ENCODE measurements at regions not wholly inside any gene's neighbourhood (a gene's known extent, or its start where the extent isn't known, plus 50 kb on each side); places are given as distances from the start of the nearest gene placed in this dataset.

DNA sequence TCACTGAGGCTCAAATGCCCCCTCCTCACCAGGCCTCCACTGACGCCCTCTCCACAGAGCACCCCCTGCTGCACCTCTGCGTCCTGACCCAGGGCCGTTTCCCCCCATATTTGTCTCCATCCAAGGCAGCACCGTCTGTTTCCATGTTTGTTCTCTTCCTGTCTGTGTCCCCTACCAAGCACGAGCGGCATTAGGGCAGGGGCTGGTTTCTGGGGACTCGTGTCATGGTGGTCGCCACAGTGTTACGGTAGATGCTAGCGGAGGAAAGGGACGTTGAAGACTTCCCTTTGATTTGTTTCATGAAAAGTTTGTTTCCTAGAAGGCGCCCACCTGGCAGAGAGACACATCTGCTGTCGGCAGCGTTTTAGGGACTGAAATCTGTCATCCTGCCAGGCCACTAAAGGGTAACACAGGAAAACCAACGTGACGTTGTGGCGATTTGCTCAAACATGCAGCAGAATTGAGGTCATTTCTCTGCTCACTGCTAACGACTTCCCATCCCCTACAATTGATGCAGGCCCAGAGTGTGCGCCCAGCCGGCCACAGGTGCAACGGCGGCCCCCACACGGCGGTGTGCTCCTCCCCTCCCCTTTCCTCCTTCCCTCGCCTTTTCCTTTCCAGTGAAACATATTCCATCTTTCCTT lies 79.3 kb upstream of the IRX4 start:
- no peak for DNase-seq

GRCh38 chr5:1961304-1961946 lies 78.7 kb upstream of the IRX4 start:
- peak; percentile 48 for DNase-seq

DNA sequence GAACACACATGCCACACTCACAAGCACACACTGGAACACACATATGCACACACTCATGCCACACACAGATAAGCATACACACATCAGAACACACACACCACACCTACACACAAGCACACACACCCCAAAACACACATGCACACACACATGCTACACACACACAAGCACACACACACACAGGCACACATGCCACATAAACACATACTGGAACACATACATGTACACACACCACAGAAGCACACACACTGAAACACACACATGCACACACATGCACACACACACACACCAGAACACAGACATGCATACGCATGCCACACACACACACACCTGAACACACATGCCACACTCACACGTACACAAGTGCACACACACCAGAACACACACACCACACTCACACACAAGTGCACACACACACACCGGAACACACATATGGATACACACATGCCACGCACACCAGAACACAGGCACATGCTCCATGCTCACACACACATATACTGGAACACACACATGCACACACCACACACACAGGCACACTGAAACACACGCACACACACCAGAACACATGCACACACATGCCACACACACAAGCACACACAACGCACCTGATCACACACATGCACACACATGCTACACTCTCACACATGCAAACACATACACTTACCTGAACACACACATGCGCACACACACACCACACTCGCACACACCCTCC lies 78.0 kb upstream of the IRX4 start:
- peak; percentile 12 for DNase-seq

DNA sequence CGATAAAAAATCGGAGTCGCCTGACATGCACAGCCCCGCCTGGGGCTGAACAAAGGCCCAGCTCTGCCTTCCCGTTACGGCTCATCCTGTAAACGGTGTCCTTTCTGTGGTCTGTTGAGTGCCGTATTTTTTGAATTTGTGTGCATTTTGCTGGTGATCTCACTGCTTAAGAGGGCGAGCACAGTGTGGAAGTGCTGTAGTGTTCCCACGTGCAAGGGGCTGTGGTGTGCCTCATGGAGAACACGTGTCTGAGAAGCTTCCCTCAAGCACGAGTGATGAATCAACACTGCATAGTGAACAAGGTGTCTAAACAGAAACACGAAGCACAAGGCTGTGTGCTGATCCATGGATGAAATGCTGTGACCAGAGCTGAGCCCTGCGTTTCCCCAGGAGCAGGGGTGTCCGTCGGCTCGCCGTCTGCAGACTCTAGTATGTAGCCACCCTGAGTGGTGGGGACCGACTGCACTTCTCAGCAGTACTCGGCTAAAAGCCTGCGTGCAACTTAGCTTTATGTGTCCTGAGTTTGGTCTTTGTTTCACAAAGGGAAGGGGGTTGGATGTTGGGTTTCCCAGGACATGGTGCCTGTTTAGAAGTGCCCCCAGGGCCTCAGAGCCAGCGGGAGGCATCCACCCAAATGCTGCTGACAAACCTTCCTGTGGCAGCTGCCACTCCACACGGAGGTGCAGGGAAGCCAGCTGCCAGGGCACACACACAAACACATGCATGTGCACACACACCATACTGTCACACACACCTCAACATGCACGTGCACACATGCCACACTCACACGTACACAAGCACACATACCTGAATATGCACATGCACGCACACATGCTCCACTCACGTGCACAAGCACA lies 77.2 kb upstream of the IRX4 start:
- DNase-seq = peak; percentile 40

DNA sequence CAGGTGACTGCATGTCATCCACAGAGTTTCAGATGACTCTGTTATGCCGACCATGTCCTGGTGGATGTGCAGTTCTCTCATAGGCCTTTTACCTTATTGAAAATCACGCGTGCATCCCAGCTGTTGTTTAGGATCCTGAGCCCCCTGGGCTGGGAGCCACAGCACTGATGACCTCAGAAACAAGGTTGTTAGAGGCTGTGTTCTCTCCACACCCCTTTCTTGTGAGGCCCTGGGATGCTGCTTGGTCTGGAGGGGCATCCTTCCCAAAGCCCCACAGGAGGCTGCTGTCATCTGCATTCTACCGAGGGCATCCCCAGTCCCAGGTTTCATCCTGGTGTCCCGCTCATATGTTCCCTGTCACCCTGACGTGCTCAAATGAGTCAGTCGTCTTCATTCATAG lies 76.5 kb upstream of the IRX4 start:
- peak; percentile 28 for DNase-seq

DNA sequence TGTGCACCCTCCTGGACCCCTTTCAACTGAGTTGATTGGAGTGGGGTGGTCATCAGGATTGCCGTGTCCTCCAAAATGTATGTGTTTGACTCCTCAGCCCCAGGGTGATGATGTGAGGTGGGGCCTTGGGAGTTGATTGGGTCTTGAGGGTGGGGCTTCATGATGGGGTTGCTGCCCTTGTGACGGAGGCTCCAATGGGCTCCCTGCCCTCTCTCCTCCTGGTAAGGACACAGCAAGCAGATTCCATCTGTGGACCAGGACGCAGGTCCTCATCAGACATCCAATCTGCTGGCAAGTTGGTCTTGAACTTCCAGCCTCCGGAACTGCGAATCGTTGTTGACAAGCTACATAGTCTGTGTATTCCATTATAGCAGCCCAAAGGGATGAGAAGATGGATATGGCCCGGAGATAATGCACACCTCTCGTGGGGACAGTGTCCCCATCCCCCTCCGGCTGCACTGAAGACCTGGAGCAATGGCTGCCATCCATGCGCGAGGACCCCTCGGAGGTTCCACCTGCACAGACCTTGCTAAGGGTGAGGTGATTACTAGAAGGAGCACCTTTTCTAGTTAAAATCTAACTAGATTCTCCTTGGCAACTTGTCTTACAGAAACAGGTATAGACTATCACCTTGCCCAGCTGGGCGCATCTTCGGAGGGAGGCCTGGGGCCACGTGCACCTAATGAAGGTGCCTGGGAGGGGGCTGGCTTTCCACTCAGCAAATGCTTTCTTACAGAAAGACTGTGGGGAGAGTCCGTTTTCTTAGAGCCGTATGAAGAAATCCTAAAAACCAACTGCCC lies 75.7 kb upstream of the IRX4 start:
- peak; percentile 29 for DNase-seq

GRCh38 chr5:1955586-1955985 lies 72.9 kb upstream of the IRX4 start:
- no peak for DNase-seq

- peak; percentile 12 for DNase-seq
Observed at GRCh38 chr5:1953710-1954109, 71.0 kb upstream of the IRX4 start.

DNA sequence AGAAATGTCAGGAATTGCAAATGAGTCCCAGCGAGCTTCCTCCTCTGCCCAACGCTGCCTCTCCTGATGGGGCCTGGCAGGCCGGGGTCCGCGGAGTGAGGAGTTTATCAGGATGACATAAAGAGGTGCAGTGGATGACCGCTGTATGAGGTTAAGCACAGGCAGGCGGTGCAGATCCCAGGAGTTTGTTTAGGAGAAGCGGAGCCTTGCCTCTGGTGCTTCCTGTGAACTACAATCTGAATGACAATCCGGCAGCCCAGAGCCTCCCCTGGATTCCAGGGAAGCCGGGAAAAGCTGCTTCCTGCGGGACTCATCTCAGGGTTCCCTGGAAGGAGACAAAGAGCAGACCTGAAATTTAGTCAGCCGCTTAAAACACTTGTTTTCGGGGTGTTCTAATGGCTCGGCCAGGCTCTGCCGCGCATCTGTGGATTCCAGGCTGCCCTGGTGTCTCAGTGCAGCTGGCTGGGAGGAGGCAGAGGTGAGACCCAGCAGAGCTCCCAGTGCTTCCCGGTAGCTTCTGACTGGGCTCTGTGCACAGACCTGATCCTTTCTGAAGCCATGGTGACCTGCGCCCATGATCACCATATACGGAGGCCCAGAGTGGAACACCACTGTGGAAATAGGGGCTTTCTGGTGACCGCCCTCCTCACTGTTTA lies 69.8 kb upstream of the IRX4 start:
- peak; percentile 73 for DNase-seq

GRCh38 chr5:1952021-1952420 lies 69.3 kb upstream of the IRX4 start:
- DNase-seq = no peak

DNA sequence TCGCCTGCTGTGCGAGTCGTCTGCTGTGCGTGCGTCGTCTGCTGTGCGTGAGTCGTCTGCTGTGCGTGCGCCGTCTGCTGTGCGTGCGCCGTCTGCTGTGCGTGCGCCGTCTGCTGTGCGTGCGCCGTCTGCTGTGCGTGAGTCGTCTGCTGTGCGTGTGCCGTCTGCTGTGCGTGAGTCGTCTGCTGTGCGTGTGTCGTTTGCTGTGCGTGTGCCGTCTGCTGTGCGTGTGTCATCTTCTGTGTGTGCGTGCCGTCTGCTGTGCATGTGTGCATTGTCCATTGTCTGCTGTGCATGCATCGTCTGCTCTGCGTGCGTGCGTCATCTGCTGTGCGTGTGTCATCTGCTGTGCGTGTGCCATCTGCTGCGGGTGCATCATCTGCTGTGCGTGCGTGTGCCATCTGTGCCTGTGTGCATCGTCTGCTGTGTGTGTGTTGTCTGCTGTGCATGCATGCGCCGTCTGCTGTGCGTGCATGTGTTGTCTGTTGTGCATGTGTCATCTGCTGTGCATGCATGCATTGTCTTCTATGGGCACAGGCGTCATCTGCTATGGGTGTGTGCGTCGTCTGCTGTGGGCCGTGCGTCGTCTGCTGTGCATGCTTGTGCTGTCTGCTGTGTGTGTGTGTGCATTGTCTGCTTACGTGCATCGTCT lies 68.6 kb upstream of the IRX4 start:
- no peak for DNase-seq

DNA sequence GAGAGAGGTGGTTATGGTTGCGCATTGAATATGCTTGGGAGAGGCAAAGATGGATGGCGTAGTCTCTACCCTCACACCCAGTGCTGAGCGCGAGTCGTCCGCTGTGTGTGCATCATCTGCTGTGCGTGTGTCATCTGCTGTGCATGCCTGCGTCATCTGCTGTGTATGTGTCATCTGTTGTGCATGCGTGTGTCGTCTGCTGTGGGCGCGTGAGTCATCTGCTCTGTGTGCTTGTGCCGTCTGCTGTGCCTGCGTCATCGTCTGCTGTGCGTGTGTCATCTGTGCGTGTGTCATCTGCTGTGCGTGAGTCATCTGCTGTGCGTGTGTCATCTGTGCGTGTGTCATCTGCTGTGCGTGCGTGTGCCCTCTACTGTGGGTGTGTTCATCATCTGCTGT lies 68.0 kb upstream of the IRX4 start:
- DNase-seq = peak; percentile 81

GRCh38 chr5:1950096-1950707 lies 67.5 kb upstream of the IRX4 start:
- DNase-seq = no peak

DNA sequence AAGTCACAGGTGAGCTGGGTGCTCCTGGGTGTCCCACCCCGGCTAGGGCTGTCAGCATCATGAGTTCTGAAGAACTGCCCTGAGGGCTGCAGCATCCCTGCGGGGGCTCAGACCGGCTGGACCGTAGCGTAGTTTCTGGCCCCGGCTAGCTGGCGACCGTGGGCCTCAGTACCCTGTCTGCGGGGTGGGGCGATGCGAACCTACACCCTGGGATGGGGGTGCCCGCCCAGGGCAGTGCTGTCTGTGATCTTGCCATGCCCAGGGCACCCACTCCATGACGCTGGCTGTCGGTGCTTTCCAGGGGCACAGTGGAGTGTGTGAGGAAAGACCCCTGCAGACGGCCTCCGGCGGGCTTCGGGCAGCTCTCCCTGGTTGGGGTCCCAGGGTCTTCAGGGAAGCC lies 66.5 kb upstream of the IRX4 start:
- DNase-seq = peak; percentile 48

DNA sequence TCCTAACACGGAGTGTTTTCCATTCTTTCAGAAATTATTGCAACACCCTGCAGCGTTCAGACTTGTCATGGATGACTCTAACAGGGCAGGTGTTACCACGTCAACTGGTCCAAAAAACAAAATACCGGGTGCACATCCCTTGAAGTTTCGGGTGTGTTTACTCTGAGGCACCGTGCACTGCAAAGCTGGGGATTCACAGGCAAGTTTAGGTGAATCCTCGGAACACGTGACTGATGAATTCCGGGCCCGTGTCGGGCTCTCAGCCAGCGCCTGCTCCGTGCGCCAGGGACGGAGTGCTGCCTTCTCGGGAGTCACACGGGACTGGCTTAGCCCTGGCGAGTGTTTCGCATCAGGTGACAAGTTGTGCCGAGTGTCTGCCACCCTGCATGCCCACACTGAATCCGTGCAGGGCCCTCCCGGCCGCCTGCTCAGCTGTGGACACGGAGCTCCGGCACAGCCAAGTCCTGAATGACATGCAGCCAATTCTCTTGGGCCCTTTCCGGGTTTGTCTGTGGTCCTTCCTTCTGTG lies 66.0 kb upstream of the IRX4 start:
- peak; percentile 49 for DNase-seq

DNA sequence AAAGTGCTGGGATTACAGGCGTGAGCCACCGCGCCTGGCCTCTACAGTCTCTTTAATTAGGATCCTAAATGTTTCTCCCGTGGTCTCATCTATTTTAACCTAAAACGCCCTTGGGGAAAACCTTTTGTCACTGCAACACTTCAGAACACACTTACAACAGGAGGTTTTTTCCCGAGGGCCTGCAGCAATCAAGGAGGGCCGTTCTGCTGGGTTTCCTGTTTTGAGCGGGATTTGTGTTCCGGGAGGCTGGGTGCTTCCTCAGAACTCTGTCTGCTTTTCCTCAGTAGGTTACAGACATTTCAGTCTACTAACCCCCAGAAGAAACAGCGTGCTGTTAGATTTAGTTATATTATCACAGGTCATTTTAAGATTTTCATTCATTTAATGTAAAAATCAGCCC lies 65.4 kb upstream of the IRX4 start:
- DNase-seq = peak; percentile 56

GRCh38 chr5:1946776-1947175 lies 64.1 kb upstream of the IRX4 start:
- DNase-seq = no peak

DNA sequence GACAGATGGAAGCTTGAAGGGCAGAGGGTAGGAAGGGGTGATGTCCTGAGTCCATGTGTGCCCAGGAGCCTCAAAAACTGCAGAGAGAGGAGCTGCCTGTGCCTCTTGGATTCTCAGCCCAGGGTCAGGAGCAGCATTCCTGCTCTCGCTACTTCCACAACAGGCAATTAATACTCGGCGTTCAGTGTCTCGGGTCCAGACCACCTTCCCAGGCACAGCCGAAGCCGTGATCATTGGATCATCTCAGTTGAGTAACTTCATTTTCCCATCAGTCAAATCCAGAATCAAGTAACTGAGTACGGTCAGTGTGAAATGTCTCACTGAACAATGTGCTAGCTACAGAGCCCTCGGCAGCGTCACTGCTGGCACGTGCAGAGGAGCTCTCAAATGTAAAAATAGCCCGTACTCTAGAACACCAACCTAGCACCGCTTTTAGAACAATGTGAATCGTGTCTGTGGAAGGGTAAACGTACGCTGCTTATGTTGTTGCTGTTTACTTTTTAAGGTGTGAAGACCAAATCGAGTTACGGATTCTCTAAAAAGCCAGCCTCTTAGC lies 63.5 kb upstream of the IRX4 start:
- DNase-seq = no peak

DNA sequence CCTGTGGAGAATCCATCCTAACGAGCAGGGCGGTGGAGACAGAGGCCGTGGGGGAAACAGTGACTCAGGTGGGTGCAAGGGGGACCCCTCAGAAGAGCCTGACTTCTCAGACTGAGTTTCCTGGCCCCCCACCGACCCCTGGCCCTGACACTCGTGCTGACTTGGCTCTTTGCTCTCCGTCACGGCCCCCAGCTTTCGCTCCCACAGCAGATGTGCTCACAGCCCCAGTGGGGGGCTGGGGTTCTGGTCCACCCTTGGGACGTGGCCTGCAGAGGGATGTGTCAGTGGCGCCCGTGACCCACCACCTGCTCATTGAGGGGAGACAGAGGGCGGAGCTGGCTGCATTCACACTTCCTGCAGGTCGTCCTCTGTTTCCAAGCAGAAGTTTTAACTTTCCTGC lies 62.9 kb upstream of the IRX4 start:
- no peak for DNase-seq

DNA sequence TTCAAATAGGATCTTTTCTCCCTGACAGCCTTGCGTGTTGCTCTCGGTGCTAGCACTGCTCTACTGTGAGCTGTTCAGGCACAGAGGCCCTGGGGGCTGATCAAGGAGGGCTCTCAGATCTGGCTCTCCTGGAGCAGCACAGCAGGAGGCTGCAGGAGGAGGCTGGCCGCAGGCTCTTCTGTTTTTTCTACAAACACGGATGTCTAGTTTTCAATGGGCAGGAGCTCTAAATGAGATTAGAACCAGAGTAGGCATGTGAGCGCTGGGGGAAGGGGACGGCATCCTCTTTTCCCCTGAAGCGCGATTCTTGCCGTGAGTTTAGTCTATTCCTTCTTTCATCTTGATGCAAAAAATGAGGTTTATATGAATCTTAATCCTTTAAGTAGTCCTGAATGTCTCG lies 61.7 kb upstream of the IRX4 start:
- no peak for DNase-seq
